Breast epithelium (tissue), 3 donors: ENCODE measurements at regions not wholly inside any gene's neighbourhood (a gene's known extent, or its start where the extent isn't known, plus 50 kb on each side); places are given as distances from the start of the nearest gene placed in this dataset.

Experiments
- CTCF ChIP-seq, 3 donors: fragments of 450-650 bp; IDR thresholded peaks; one replicate each; pipeline ENCODE4 v1.5.1; 2016 to 2017; ENCODE audit warnings: antibody characterized with exemption in 3 of 3, mild to moderate bottlenecking in 3 of 3, moderate library complexity in 3 of 3
- POLR2AphosphoS5 ChIP-seq, 3 donors: sonication (generic); formaldehyde crosslinking; IDR thresholded peaks; one replicate each; pipeline ENCODE4 v1.6.1; 2017; ENCODE audit warnings: antibody characterized with exemption in 3 of 3

- TF ChIP-seq CTCF (IDR thresholded peaks at IDR 0.05), result no peak
- TF ChIP-seq POLR2AphosphoS5 (IDR thresholded peaks at IDR 0.05), result no peak
These were observed 182.5 kb upstream of the PIK3R1 start for GRCh38 chr5:68033029-68033428.
